K562 (cell line): ENCODE measurements at regions not wholly inside any gene's neighbourhood (a gene's known extent, or its start where the extent isn't known, plus 50 kb on each side); places are given as distances from the start of the nearest gene placed in this dataset.

ENCODE experiments used
- ATAC-seq: fragments of 200-7000 bp; cut with Tn5 transposase; 3 replicates; pipeline ENCODE4 v1.9.1; 2020; ENCODE audit warnings: moderate library complexity
- BruUV-seq: library from RNA; stranded (reverse); fragments of 400-500 nt; replicated peaks from 2 replicates; lab custom pipeline; 2021; lab: Mats Ljungman, UMichigan
- CTCF ChIA-PET: fragments of 300-600 bp; formaldehyde crosslinking; extraction: SDS; loops from one replicate; lab custom pipeline; 2021; ENCODE audit warnings: low intra/inter-chr PET ratio; lab: Yijun Ruan, JAX
- POLR2A ChIA-PET: fragments of 300-600, 350-650 bp; sonication (Branson Sonifier 250); formaldehyde crosslinking; extraction: SDS; loops from one replicate; lab custom pipeline; 2021; ENCODE audit warnings: antibody characterized with exemption, inconsistent platforms; lab: Yijun Ruan, JAX
- DNase-seq, 4 experiments: peaks; one replicate each; pipeline versions ENCODE4 v3.0.0 to v3.0.0-alpha.2; 2011 to 2018; ENCODE audit warnings: low spot score in 3 of 4, mixed read lengths in 3 of 4; ENCODE audit errors: extremely low read depth in 1 of 4
- FAIRE-seq: peaks from 2 replicates; lab custom pipeline; 2011; peaks lifted over from hg19 to GRCh38; lab: Jason Lieb, UNC
- H2AFZ ChIP-seq: 2 replicates; pipeline ENCODE4 v1.6.0; 2011; ENCODE audit warnings: low read depth, low read length, control low read depth, inconsistent platforms
- H3K27ac ChIP-seq: fragments of 200-600 bp; 3 replicates; pipeline ENCODE4 v1.8.0; 2011; ENCODE audit warnings: low read depth, mild to moderate bottlenecking, control low read depth, inconsistent platforms, low read length, moderate library complexity, mixed read lengths; ENCODE audit errors: extremely low read depth
- H3K27me3 ChIP-seq, 2 experiments: fragments of 300-600 bp in 1 of 2; 2 replicates in 1 of 2; 3 replicates in 1 of 2; pipeline versions ENCODE4 v1.6.0 to v1.8.0; 2011; ENCODE audit warnings: inconsistent platforms in 2 of 2, low read length in 2 of 2, mild to moderate bottlenecking in 1 of 2, mixed read lengths in 1 of 2, moderate library complexity in 1 of 2; ENCODE audit not compliant: control insufficient read depth in 2 of 2, insufficient read depth in 2 of 2
- H3K36me3 ChIP-seq: fragments of 300-600 bp; 3 replicates; pipeline ENCODE4 v1.8.0; 2011; ENCODE audit warnings: mild to moderate bottlenecking, low read length, inconsistent platforms; ENCODE audit not compliant: control insufficient read depth, insufficient read depth
- H3K4me1 ChIP-seq, 2 experiments: fragments of 200-600 bp in 1 of 2; replicated peaks in 1 of 2; 2 replicates in 1 of 2; 3 replicates in 1 of 2; pipeline versions ENCODE4 v1.5.1 to v1.8.0; 2011; ENCODE audit warnings: inconsistent platforms in 2 of 2, low read length in 2 of 2, mild to moderate bottlenecking in 1 of 2, mixed read lengths in 1 of 2, moderate library complexity in 1 of 2; ENCODE audit not compliant: control insufficient read depth in 2 of 2, insufficient read depth in 2 of 2
- H3K4me2 ChIP-seq: 2 replicates; pipeline ENCODE4 v1.6.1; 2011; ENCODE audit warnings: low read length, control low read depth, inconsistent platforms, mixed read lengths; ENCODE audit not compliant: insufficient read depth
- H3K4me3 ChIP-seq: fragments of 200-600 bp; sonication (generic), shearing (Covaris generic); 2 replicates; pipeline ENCODE4 v1.5.1; 2016; ENCODE audit warnings: control low read depth, inconsistent platforms
- H3K79me2 ChIP-seq: fragments of 200-600 bp; 3 replicates; pipeline ENCODE4 v1.8.0; 2011; ENCODE audit warnings: low read length, inconsistent platforms; ENCODE audit not compliant: control insufficient read depth, insufficient read depth
- H3K9ac ChIP-seq, 2 experiments: 2 replicates each; pipeline versions ENCODE4 v1.6.0 to v1.6.1; 2011; ENCODE audit warnings: low read depth in 2 of 2, low read length in 2 of 2, control low read depth in 1 of 2, inconsistent platforms in 1 of 2, mild to moderate bottlenecking in 1 of 2, mixed read lengths in 1 of 2; ENCODE audit not compliant: insufficient read depth in 1 of 2
- H3K9me1 ChIP-seq: one replicate; pipeline ENCODE4 v1.6.0; 2011; ENCODE audit warnings: inconsistent platforms, mild to moderate bottlenecking, low read length, moderate library complexity; ENCODE audit not compliant: control insufficient read depth, insufficient read depth
- H3K9me3 ChIP-seq: replicated peaks from 2 replicates; pipeline ENCODE4 v1.5.1; 2011; ENCODE audit warnings: low read depth, low read length, inconsistent platforms; ENCODE audit not compliant: control insufficient read depth, insufficient read depth
- H4K20me1 ChIP-seq: replicated peaks from 2 replicates; pipeline ENCODE4 v1.6.1; 2011; ENCODE audit warnings: low read length, inconsistent platforms, mixed read lengths; ENCODE audit not compliant: control insufficient read depth, insufficient read depth
- CBX8 ChIP-seq: fragments of 200-600 bp; sonication (generic); IDR thresholded peaks from 2 replicates; pipeline ENCODE4 v1.6.1; 2012; ENCODE audit warnings: borderline replicate concordance, mixed run types, low read depth, mild to moderate bottlenecking, moderate library complexity, mixed read lengths, low read length, control low read depth, inconsistent platforms; ENCODE audit not compliant: poor library complexity, severe bottlenecking; ENCODE audit errors: extremely low read depth
- FOS ChIP-seq: IDR thresholded peaks from 3 replicates; pipeline ENCODE4 v1.6.1; 2011; ENCODE audit not compliant: insufficient read length; ENCODE audit errors: extremely low read depth
- PHF8 ChIP-seq: fragments of 200-600 bp; sonication (generic); IDR thresholded peaks from 2 replicates; pipeline ENCODE4 v1.6.1; 2012; ENCODE audit warnings: mixed run types, mild to moderate bottlenecking, inconsistent platforms, low read length, moderate library complexity, borderline replicate concordance
- SMC3 ChIP-seq: conservative IDR thresholded peaks from 2 replicates; pipeline ENCODE4 v1.6.1; 2011; ENCODE audit warnings: low read depth, low read length, improper control_type of control experiment; ENCODE audit not compliant: insufficient read depth
- ZBTB1 ChIP-seq: sonication (generic); formaldehyde crosslinking; IDR thresholded peaks from 2 replicates; pipeline ENCODE4 v1.8.1; 2023; ENCODE audit warnings: missing genetic modification reagents, low read depth, mild to moderate bottlenecking, borderline replicate concordance
- ZBTB7A ChIP-seq: IDR thresholded peaks from 2 replicates; pipeline ENCODE4 v1.6.1; 2011; ENCODE audit warnings: low read depth, mild to moderate bottlenecking, low read length, moderate library complexity, borderline replicate concordance; ENCODE audit not compliant: control insufficient read depth
- ZNF140 ChIP-seq: fragments of 250-450 bp; sonication (Bioruptor Pico); IDR thresholded peaks from 2 replicates; pipeline ENCODE4 v1.8.0; 2021; ENCODE audit warnings: moderate library complexity, mild to moderate bottlenecking, inconsistent platforms
- WGBS: fragments of 100-300 bp; shearing (Covaris generic); methylation state at CpG from one replicate; pipeline ENCODE4 v1.1.6; 2016; ENCODE audit warnings: low coverage, mixed read lengths; ENCODE audit not compliant: insufficient coverage; ENCODE audit errors: missing lambda C conversion rate; 5-methylcytosine and 5-hydroxymethylcytosine counted together
- in situ Hi-C: fragments of 300-500 bp; cut with MboI; formaldehyde crosslinking; loops from 4 replicates; pipeline ENCODE4 v1.15.0; 2018; ENCODE audit warnings: inconsistent platforms, mixed read lengths
- intact Hi-C: fragments of 100-400 bp; cut with micrococcal nuclease; formaldehyde crosslinking; loops from 2 replicates; pipeline ENCODE4 v1.14.2; 2022
- TF ChIP-seq, protein P1 (sequence below): fragments of 450-650 bp; IDR thresholded peaks from 2 replicates; pipeline ENCODE4 v1.7.1; 2018; ENCODE audit warnings: mild to moderate bottlenecking, low read depth; ENCODE audit not compliant: partially characterized antibody

DNA sequence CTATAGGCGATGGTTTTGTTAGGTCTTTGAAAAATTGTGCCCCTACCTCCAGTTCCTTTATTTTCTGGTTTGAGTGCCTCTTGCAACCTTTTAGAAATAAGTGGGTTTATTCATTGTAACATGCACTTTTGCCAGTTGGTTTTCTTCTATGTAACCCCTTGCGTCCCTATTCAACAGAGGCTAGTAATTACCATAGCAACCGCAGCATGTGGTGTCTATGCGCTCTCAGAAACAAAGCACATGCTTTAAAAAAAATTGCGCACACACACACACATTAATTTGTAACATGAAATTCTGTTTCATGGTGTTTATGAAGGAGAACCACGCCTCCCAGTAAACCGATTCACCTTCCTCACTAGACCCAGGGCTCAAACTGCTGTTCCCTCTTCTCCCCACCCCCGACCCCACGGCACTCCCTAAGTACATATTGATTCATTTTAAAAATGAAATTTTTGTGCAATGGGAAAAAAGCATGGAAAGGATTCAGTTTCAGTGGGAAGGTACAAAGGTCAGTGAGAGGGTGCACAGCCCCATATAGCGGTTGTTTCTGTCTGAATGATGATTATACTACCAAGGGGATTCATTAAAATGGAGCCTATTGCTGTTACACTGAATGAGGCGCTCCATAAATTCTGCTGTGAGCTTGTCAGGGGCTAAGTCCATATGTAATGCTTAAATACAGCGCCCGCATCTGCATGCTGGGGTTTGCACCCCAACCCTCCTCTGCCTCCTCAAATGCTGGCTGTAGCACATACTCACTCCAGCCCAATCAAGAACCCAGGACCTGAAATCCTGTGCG lies 206.9 kb downstream of the ICOS start:
- CTCF ChIA-PET = no interaction called here
- H3K27ac ChIP-seq = no peak overlapping the region
- TF ChIP-seq SMC3 = no peak
- no peak for TF ChIP-seq ZBTB1 (CRISPR knock-in tag)
- TF ChIP-seq, protein P1, sequence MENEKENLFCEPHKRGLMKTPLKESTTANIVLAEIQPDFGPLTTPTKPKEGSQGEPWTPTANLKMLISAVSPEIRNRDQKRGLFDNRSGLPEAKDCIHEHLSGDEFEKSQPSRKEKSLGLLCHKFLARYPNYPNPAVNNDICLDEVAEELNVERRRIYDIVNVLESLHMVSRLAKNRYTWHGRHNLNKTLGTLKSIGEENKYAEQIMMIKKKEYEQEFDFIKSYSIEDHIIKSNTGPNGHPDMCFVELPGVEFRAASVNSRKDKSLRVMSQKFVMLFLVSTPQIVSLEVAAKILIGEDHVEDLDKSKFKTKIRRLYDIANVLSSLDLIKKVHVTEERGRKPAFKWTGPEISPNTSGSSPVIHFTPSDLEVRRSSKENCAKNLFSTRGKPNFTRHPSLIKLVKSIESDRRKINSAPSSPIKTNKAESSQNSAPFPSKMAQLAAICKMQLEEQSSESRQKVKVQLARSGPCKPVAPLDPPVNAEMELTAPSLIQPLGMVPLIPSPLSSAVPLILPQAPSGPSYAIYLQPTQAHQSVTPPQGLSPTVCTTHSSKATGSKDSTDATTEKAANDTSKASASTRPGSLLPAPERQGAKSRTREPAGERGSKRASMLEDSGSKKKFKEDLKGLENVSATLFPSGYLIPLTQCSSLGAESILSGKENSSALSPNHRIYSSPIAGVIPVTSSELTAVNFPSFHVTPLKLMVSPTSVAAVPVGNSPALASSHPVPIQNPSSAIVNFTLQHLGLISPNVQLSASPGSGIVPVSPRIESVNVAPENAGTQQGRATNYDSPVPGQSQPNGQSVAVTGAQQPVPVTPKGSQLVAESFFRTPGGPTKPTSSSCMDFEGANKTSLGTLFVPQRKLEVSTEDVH = no peak
- no peak for TF ChIP-seq FOS
- TF ChIP-seq PHF8 = no peak
- TF ChIP-seq ZBTB7A = no peak
- TF ChIP-seq CBX8 = no peak
- no peak for TF ChIP-seq ZNF140 (CRISPR knock-in tag)
- POLR2A ChIA-PET = no interaction called here
- no TSS peak for BruUV-seq
- in situ Hi-C loops = no loop called here
- no peaks in the 10 kb centered on the region for H3K27me3 ChIP-seq
- no peaks in the 10 kb centered on the region for H3K9me3 ChIP-seq
- H3K79me2 ChIP-seq = no peaks in the 10 kb centered on the region
- no peak for DNase-seq
- H3K4me2 ChIP-seq = no peak overlapping the region
- ATAC-seq = no peak
- no peak overlapping the region for H3K9ac ChIP-seq
- WGBS = 0% methylated on average over 13 of the region's 14 CpGs
- no peak overlapping the region for H2AFZ ChIP-seq
- FAIRE-seq = no peak
- no peaks in the 10 kb centered on the region; a peak in 1 of 5 replicates for H3K4me1 ChIP-seq
- no peaks in the 10 kb centered on the region for H3K36me3 ChIP-seq
- no peaks in the 10 kb centered on the region for H3K9me1 ChIP-seq
- intact Hi-C loops = loop anchor here (2.0 kb wide), 1 partner anchor 35 kb away; no protein-coding TSS in a partner anchor
- no peak overlapping the region for H3K4me3 ChIP-seq
- no peaks in the 10 kb centered on the region for H4K20me1 ChIP-seq
